ENCODE measurements at regions not wholly inside any gene's neighbourhood (a gene's known extent, or its start where the extent isn't known, plus 50 kb on each side); places are given as distances from the start of the nearest gene placed in this dataset.

DNA sequence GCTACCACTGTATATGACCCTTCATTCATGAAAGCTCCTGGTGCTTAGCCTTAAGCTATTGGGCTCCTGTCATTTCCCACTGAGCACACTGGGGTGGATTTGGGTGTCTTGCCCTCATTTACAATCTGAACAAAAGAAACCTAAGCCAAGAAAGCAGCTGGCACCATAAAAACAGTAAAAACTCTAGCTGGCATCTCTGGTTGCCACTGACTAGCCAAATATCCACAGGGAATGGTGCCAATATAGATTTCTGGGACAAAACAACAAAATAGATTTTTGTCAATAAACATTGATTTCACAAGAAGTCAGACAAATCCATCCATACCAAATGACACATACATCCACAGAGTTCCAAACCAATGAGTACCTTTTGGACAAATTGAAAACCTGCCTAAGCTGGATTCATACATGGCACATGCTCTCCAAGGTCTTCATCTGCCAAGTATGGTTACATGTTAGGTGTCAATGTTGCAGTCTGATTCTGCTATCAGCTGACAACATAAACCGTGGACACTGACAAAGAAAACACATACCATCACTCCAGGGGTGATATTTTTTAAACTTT, 1081.5 kb upstream of the ZEB2 start:
- no peak for TF ChIP-seq ARNTL (CRISPR knock-in tag; IDR thresholded peaks at IDR 0.05; ENCODE audit: borderline replicate concordance, low read depth)
- TF ChIP-seq GLIS3 (CRISPR knock-in tag; IDR thresholded peaks at IDR 0.05) = no peak
- TF ChIP-seq, protein P1, sequence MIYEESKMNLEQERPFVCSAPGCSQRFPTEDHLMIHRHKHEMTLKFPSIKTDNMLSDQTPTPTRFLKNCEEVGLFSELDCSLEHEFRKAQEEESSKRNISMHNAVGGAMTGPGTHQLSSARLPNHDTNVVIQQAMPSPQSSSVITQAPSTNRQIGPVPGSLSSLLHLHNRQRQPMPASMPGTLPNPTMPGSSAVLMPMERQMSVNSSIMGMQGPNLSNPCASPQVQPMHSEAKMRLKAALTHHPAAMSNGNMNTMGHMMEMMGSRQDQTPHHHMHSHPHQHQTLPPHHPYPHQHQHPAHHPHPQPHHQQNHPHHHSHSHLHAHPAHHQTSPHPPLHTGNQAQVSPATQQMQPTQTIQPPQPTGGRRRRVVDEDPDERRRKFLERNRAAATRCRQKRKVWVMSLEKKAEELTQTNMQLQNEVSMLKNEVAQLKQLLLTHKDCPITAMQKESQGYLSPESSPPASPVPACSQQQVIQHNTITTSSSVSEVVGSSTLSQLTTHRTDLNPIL (CRISPR knock-in tag; IDR thresholded peaks at IDR 0.05; ENCODE audit: low read depth) = no peak
- TF ChIP-seq ZFP30 (CRISPR knock-in tag; IDR thresholded peaks at IDR 0.05) = no peak
- no peak for TF ChIP-seq ZNF70 (CRISPR knock-in tag; IDR thresholded peaks at IDR 0.05)
- TF ChIP-seq ZNF565 (CRISPR knock-in tag; conservative IDR thresholded peaks at IDR 0.05; ENCODE audit: low read depth) = no peak
- TF ChIP-seq BACH2 (CRISPR knock-in tag; IDR thresholded peaks at IDR 0.05; ENCODE audit: borderline replicate concordance) = no peak
- TF ChIP-seq ZFP3 (CRISPR knock-in tag; IDR thresholded peaks at IDR 0.05) = no peak
- TF ChIP-seq TCF4 (CRISPR knock-in tag; IDR thresholded peaks at IDR 0.05; ENCODE audit: borderline replicate concordance) = no peak
